Stimulated activated CD4-positive, alpha-beta T cell treated with anti-CD3 and anti-CD28 coated beads, Interleukin-12 subunit alpha, Interleukin-12 subunit beta, amount 100 ng/mL, for 24 hours (primary cell): ENCODE measurements at regions not wholly inside any gene's neighbourhood (a gene's known extent, or its start where the extent isn't known, plus 50 kb on each side); places are given as distances from the start of the nearest gene placed in this dataset.
"Not testable (repeated sequence)": the region's sequence is repeated elsewhere in the genome, so short reads cannot be mapped to it uniquely, and the experiment has no call there.

ENCODE experiments used
- DNase-seq, 2 experiments: peaks; one replicate each; pipeline ENCODE4 v3.0.0-alpha.2; 2020; ENCODE audit warnings: low read depth in 2 of 2

DNA sequence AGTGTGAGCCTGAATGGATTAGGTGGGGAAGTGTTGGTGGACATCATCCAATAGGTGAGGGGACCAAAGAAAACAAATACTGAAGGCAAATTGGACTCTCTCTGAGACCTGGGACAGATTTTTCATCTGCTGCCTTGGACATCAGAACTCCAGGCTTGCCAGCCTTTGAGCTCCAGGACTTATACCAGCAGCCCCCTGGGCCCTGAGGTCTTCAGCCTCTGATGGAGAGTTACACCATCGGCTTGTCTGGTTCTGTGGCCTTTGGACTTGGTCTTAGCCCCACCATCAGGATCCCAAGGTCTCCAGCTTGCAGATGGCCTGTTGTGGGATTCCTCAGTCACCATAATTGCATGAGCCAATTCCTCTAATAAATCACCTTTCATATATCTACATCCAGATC is 80.8 kb upstream of the SLC8A3 start:
- DNase-seq, result no peak

DNA sequence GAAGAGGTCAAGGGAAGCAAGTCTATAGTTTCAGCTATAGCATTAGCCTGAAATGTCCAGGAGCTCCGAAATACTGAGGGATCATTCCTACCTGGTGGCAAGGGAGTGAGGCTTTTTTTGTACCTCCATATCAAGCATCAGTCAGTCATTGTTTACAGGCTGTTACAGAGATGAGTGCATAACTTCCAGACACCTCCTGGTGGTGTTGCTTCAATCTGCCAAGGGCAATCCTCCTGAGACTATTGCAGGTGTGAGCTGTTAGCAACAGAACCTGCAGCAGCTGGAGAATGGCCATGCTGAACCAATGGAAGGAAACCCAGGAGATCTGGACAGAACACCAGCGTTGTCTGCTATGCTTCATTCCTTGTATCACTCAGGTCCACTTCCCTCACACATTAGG is 80.0 kb upstream of the SLC8A3 start:
- DNase-seq, result no peak

DNA sequence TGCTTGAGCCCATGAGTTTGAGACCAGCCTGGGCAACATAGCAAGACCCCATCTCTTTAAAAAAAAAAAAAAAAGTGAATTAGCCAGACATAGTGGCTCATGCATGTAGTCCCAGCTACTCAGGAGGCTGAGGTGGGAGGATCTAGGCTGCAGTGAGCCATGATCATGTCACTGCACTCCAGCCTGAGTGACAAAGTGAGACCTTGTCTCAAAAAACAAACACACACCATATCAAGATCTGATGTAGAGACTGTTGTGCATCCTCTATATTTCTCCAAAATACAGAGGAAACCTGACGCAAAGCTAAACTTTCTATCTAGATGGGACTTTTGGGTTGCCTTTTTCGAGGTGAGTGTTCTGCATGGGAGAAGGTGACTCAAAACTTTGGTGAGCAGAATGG is 77.4 kb upstream of the SLC8A3 start:
- DNase-seq, result no peak

DNA sequence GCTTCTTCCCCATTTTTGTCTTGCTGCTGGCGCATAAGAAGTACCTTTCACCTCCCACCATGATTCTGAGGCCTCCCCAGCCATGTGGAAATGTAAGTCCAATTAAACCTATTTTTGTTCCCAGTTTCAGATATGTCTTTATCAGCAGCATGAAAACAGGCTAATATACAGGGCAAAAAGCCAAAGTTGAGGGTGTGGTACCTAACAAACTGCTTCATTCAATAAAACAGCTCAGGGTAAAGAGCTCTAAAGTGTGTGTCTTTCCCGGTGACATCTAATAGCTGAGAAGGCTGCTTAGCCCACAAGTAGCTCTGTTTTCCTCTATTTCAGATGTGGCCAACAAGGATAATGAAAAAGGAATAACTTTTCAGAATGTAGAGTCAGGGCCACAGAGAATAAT is 76.7 kb upstream of the SLC8A3 start:
- no peak for DNase-seq

DNA sequence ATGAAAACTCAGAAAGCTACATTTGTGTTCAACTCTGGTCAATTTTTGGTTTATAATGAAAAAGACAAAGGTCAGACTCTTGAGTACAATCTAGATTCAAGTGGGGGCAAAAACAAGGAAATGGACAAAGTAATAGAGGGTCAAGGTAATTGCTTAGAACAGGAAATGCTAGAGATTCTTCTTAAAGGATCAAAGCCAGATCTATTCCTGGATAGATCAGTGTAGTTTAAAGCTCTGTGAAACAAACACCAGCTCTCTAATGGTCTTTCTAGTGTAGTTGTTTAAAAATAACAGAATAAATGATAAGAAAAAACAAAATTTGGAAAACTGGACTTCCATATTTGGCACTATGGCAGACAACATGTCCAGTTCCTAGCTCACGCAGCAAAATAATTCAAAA is 70.7 kb upstream of the SLC8A3 start:
- DNase-seq, result no peak

DNA sequence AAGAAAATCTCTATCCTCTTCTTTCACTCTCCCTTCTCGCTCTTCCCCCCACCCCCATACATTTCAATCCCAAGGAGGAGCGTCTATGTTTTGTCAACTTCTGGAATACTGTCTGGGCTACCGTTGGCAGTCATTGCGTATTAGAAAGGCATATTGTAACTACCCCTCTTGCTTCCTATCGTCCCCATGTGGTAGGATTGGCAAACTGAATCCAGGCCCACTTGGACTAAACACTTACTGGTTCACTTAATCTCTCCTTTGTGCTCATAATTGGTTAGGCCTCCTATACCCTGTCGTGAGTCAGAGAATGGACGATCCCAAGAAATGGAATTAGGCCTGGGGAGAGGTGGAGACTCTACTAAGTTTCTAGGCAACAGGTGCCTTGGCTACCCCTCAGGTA is 68.8 kb upstream of the SLC8A3 start:
- peak in 1 of 2 experiments; percentile 17 for DNase-seq

DNA sequence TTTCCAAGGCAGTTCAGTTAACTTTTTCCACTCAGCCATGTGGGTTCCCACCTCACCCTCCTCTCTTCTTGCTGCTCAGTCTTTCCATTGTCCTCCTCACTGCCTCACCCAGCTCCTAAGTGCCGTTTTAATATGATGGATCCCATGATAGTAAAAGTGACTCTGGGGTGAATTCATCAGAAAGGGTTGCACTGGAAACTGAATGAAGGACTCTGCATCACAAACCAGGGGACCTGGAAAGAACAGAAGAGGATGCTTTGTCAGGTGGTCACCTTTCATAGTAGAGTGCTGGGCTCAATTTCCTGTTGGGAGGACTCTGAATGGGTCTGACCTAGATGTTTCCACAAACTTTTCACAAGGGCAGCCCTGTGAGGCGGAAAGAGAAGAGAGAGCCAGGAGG is 67.8 kb upstream of the SLC8A3 start:
- DNase-seq, result no peak

DNA sequence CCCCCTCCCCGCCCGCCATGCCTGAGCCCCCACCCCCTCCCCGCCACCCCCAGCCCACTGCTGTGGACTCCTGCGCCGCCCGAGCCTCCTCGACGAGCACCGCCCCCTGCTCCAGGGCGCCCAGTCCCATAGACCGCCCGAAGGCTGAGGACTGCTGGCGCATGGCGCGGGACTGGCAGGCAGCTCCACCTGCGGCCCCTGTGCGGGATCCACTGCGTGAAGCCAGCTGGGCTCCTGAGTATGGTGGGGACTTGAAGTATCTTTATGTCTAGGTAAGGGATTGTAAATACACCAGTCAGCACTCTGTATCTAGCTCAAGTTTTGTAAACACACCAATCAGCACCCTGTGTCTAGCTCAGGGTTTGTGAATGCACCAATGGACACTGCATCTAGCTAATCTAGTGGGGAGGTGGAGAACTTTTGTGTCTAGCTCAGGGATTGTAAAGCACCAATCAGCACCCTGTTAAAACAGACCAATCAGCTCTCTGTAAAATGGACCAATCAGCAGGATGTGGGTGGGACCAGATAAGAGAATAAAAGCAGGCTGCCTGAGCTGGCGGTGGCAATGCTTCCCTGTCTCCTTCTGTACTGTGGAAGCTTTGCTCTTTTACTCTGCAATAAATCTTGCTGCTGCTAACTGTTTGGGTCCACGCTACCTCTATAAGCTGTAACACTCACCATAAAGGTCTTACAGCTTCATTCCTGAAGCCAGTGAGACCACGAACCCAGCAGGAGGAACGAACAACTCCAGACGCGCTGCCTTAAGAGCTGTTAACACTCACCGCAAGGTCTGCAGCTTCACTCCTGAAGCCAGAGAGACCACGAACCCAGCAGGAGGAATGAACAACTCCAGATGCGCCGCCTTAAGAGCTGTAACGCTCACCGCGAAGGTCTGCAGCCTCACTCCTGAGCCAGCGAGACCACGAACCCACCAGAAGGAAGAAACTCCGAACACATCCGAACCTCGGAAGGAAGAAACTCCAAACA is 66.6 kb upstream of the SLC8A3 start:
- not testable (repeated sequence) for DNase-seq

DNA sequence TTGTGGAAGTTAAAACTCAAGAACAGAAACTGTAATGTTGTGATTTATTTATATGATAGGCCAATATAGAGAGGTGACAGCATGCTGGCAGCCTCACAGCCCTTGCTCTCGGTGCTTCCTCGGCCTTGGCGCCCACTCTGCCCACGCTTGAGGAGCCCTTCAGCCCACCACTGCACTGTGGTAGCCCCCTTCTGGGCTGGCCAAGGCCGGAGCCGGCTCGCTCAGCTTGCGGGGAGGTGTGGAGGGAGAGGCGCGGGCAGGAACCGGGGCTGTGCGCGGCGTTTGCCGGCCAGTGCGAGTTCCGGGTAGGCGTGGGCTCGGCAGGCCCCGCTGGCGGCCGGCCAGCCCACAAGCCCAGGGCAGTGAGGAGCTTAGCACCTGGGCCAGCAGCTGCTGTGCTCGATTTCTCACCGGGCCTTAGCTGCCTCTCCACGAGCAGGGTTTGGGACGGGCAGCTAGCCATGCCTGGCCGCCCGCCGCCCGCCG is 65.8 kb upstream of the SLC8A3 start:
- peak in 1 of 2 experiments; percentile 2 for DNase-seq

DNA sequence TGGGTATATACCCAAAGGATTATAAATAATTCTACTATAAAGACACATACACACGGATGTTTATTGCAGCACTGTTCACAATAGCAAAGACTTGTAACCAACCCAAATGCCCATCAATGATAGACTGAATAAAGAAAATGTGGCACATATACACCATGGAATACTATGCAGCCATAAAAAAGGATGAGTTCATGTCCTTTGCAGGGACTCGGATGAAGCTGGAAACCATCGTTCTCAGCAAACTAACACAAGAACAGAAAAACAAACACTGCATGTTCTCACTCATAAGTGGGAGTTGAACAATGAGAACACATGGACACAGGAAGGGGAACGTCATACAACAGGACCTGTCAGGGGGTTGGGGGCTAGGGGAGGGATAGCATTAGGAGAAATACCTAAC is 64.8 kb upstream of the SLC8A3 start:
- not testable (repeated sequence) for DNase-seq

DNA sequence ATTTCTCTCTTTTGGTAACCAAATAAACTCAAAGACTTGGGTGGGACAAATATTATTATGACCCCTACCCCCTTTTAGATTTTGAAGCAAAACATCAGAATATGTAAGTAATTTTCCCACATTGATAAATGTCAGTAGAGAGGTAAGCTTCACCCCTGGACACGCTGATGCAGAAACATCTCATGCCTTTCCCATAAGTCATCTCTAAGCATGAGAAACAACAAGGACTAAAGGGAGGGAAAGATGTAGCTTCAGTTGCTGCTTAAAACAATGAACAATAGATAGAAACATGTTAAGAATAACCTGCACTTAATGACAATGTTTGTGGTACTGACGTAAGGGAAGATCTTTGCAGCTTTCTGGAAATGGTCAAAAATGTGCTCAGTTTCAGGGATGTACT is 56.3 kb upstream of the SLC8A3 start:
- DNase-seq, result no peak

DNA sequence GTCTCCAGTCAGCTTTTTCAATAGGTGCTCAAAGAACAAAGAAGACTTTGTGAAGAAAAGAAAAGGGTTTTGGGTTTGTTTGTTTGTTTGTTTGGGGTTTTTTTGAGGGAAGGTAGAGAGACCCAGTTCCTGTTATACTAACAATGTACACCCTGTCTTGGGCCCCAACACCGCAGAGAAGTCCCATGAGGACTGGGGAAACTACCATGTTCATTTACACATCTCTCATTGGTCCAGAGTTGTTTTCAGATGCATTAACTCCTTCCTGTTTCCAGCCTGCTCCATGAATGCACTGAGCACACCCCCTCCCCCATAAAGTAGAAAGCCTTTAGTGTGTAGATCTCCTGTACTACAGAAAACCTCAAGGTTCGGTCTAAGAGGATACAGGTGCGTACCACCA is 51.1 kb upstream of the SLC8A3 start:
- no peak for DNase-seq

DNA sequence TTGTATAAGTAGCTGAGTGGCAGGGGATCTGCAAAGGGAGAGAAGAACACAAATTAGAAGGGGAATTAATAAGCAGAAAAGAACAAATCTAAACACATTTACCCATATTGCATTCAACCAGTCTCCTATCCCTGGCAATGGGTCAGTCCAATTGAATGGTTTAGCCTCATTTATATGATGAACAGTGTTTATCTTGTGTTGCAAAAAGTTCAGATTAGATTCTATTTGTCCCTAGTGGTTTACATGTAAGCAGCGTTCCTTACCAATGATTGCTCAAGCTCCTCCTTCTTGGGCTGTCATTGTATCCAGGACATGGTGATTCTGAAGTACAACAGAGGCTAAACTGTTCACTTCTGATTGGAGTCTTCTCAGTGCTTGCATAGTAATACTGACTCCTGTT is 49.9 kb upstream of the SLC8A3 start:
- not testable (repeated sequence) for DNase-seq
